NB4 (cell line): ENCODE measurements at regions not wholly inside any gene's neighbourhood (a gene's known extent, or its start where the extent isn't known, plus 50 kb on each side); places are given as distances from the start of the nearest gene placed in this dataset.

Experiments used
- DNase-seq: peaks from one replicate; pipeline ENCODE4 v3.0.0; 2010; ENCODE audit warnings: low read depth
- H3K4me3 ChIP-seq: one replicate; pipeline ENCODE4 v1.5.1; 2011; ENCODE audit warnings: mild to moderate bottlenecking, low read depth, low read length, moderate library complexity
- CTCF ChIP-seq: IDR thresholded peaks from one replicate; pipeline ENCODE4 v1.5.1; 2012; ENCODE audit warnings: low read depth, low read length
- MYC ChIP-seq: IDR thresholded peaks from 2 replicates; pipeline ENCODE4 v1.6.1; 2011; ENCODE audit warnings: low read depth, low read length
- POLR2A ChIP-seq: IDR thresholded peaks from 2 replicates; pipeline ENCODE4 v1.6.1; 2011; ENCODE audit warnings: mild to moderate bottlenecking; ENCODE audit not compliant: insufficient read length; ENCODE audit errors: extremely low read depth
- TF ChIP-seq, protein P1 (sequence below): IDR thresholded peaks from 2 replicates; pipeline ENCODE4 v1.6.1; 2011; ENCODE audit warnings: low read depth, low read length

- TF ChIP-seq CTCF (no peak), POLR2A (no peak), MYC (no peak)
- TF ChIP-seq, protein P1, sequence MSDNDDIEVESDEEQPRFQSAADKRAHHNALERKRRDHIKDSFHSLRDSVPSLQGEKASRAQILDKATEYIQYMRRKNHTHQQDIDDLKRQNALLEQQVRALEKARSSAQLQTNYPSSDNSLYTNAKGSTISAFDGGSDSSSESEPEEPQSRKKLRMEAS, result no peak
- no peak overlapping the region for H3K4me3 ChIP-seq
- no peak for DNase-seq
Measured at GRCh38 chr1:8193840-8194406, 124.0 kb upstream of the SLC45A1 start.

DNA sequence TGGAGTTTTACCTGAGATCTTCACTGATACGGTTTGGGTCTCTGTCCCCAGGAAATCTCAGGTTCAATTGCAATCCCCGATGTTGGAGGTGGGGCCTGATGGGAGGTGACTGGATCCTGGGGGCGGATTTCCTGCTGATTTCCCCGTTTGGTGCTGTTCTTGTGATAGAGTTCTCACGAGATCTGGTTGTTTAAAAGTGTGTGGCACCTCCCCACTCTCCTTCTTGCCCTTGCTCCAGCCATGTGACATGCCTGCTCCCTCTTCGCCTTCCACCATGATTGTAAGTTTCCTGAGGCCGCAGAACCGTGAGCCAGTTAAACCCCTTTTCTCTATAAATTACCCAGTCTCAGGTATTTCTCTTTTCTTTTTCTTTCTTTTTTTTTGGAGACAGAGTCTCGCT is 126.4 kb upstream of the SLC45A1 start:
- no peak for TF ChIP-seq POLR2A
- no peak for TF ChIP-seq CTCF
- H3K4me3 ChIP-seq, result no peak overlapping the region
- no peak for DNase-seq

GRCh38 chr1:8189931-8190483 is 127.9 kb upstream of the SLC45A1 start:
- H3K4me3 ChIP-seq, result no peak overlapping the region
- DNase-seq, result no peak
- TF ChIP-seq POLR2A (no peak), CTCF (no peak), MYC (no peak)
- TF ChIP-seq, protein P1, result no peak

DNA sequence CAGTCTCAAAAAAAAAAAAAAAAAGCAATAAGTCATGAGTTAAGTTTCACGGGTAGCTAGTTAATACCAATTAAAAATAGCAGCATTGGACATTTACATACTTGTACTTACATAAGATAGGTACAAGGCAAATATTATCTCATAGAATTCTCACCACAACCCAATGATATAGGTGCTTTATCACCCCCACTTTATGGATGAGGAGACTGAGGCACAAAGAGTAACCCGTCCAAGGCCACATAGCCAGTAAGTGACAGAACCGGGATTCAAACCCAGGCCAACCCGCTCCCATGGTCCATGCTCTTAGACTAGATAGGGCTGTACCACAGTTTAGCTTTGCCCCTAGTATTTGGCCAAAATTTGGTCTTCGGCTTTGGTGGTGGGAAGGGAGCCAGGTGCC is 132.5 kb upstream of the SLC45A1 start:
- H3K4me3 ChIP-seq, result no peak overlapping the region
- no peak for DNase-seq

DNA sequence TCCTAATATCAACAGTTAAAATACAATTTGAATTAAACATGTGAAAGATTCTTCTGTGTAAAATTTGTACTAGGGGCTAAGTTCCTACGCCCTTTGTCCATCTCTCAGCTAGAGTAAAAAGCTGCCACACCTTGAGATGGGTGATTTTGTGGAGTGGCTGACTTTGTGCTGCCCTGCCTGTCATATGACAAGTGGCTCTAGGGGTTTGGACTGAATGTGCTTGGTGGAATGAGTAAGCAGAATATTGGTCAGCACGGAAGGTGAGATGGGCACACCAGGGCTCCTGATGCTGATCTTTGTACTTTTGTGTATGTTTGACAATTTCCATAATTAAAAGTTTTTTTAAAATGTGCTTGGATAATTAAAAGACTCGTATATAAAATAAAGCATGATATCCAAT is 133.6 kb upstream of the SLC45A1 start:
- DNase-seq, result no peak
- no peak overlapping the region for H3K4me3 ChIP-seq
- TF ChIP-seq, protein P1, result no peak
- TF ChIP-seq CTCF, result no peak
- TF ChIP-seq POLR2A, result no peak
- TF ChIP-seq MYC, result no peak

More for the DNA sequence above, 132.5 kb upstream of the SLC45A1 start:
- no peak for TF ChIP-seq CTCF
- TF ChIP-seq, protein P1, result no peak
- TF ChIP-seq MYC, result no peak
- TF ChIP-seq POLR2A, result no peak
